Fibroblast of skin of abdomen (primary cell): ENCODE measurements at regions not wholly inside any gene's neighbourhood (a gene's known extent, or its start where the extent isn't known, plus 50 kb on each side); places are given as distances from the start of the nearest gene placed in this dataset.

Experiments used
- DNase-seq: peaks from one replicate; pipeline ENCODE4 v3.0.0-alpha.2; 2013

DNA sequence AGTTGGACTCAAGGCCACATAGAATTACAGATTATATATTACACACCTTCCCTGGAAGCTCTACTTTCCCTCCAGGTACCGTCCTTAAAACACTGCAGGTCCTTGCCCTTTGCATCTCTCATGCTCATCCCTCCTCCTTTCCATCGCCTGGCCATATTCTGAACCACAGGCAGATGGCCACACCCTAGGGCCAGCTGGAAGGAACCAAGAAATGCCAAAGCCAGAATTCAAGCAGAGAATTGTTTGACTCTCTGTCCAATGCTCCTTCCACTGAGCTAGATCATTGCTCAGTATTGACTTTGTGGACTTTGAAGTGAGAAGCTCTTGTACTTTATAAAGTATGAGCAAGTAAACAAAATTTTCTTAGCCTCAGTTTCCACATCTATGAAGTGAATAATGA is 170.3 kb upstream of the SLC24A5 start:
- DNase-seq, result no peak

DNA sequence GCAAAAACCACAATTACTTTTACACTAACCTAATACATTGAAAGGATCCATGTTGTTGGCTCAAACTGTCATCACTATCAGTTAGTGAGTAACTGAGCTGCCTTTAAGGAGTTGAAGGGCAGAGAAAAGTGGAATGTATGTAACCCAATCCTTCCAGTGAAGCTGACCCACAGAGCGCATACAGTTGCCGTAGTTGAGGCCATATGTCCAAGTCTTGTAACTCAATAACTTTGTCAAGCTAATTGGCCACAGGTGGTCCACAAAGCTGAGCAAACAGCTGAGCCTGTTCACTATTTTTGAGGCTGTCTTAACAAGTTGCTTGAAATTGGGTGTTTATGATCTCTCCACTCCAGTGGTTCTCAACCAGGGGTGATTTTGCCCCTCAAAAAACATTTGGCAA is 169.0 kb upstream of the SLC24A5 start:
- DNase-seq, result no peak

DNA sequence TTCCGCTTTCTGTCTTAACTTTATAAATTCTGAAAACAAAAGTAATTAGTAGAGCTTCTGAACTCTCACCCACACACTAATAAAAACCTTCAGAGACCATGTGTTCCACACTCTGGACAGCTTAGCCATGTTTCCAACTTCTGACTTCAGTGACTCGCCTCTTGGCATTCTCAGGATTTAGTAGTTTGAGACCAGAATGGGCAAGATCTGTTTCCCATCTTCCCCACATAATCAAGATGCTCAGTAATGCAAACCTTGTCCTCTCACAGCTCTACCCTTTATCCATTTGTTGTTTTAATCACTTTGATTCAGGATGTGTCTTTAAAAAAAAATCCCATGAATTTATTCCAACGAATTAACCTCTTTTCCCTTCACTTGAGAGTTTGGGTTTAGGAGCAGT is 166.6 kb upstream of the SLC24A5 start:
- no peak for DNase-seq

DNA sequence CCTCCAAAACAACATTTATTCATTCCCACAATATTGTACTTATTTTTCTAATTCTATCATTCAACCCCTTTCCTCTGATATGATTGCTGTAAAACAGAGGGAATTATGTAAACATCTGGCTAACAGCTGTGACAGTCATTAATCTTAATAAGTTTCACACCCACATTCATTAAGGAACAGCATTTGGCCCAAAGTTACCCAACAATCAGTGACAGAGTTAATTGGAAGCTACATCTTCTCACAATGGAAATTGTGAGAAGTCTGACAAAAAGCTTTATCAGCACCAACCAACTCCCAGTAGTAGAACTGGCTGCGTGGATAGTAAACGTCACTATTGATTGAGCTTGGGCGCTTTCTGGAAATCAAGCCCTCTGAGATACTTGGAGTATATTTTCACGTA is 165.8 kb upstream of the SLC24A5 start:
- DNase-seq, result no peak

GRCh38 chr15:47959617-47960413 is 161.0 kb upstream of the SLC24A5 start:
- no peak for DNase-seq

- DNase-seq, result no peak
Measured at GRCh38 chr15:47961401-47962090, 159.2 kb upstream of the SLC24A5 start.

- no peak for DNase-seq
Measured at GRCh38 chr15:47963265-47963664, 157.5 kb upstream of the SLC24A5 start.

GRCh38 chr15:47964229-47964628 is 156.6 kb upstream of the SLC24A5 start:
- DNase-seq, result no peak

GRCh38 chr15:47965297-47965696 is 155.5 kb upstream of the SLC24A5 start:
- no peak for DNase-seq

DNA sequence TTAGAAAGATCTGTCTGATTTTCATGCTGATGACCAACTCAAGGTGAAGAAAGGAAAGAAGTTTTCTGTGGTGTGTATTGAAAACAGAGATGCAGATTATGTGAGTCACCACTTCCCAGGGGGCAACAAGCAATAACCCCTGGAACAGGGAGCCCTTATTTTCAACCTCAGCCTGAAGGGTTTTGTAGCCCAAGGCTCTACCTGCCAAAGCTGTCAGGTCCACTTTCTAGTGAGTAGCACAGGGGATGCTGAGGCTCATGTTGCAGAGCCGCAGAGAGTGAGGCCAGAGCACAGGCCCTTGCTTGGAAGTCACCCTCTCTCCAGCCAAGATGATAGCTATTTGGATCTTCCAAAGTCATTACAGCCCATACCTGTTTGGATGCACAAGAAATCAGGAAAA is 152.2 kb upstream of the SLC24A5 start:
- no peak for DNase-seq

- DNase-seq, result no peak
Measured at GRCh38 chr15:47971637-47972036, 149.2 kb upstream of the SLC24A5 start.

- DNase-seq, result peak; percentile 22
Measured at GRCh38 chr15:47972738-47973137, 148.1 kb upstream of the SLC24A5 start.

GRCh38 chr15:47974724-47975123 is 146.1 kb upstream of the SLC24A5 start:
- no peak for DNase-seq

DNA sequence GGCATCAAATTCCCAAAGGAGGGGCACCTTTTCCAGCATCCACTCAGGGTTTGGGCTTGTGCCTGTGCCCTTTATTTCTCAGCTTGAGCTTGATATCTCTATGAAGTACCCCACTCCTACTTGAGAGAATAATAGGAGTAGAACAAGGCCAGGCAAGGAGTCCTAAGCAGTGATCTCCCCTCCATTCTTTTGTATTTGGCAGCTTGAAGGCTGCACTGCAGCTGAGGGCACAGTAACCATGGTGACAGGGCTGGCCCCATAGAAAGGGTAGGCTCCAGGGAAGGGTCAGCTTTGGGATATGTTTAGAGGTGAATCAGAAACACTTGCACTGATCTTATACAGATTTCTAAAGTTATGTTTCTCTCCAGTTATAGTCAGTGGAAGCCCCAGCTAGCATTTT is 145.4 kb upstream of the SLC24A5 start:
- DNase-seq, result no peak

DNA sequence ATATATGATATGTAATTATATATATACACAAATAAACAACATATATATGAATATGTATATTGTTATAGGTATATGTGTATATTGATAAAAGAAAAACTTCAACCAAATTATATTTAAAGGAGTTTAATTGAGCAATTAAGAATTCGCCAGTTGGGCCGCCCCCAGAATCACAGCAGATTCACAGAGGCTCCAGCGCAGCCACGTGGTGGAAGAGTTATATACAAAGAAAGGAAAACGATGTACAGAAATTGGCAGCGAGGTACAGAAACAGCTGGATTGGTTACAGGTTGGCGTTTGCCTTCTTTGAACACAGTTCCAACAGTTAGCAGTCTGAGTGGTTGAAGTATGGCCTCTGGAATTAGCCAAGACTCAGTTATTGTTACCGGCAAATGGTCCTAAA is 137.3 kb upstream of the SLC24A5 start:
- no peak for DNase-seq

- DNase-seq, result no peak
Measured at GRCh38 chr15:47985568-47985967, 135.2 kb upstream of the SLC24A5 start.

GRCh38 chr15:47987461-47987860 is 133.3 kb upstream of the SLC24A5 start:
- no peak for DNase-seq

GRCh38 chr15:47987908-47988532 is 132.8 kb upstream of the SLC24A5 start:
- peak; percentile 66 for DNase-seq

GRCh38 chr15:47988564-47988963 is 132.2 kb upstream of the SLC24A5 start:
- no peak for DNase-seq

DNA sequence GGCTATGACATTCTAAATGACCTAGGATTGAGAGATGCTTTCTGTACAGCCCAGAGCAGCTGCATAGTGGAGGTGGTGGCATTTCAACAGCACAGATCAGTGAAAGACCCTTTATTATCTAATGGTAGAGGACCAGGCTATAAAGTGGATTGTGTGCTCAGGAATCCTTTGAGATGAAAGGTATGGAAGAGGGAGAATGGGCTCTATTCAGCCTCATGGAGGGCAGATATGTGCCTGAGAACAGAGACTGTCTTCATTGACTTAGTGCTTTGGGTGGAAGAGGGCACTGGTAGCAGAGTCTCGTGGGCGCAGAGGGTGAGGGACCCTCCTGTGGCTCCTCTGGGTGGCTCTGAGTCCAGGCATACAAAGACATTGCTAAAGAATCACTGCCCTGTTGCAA is 130.0 kb upstream of the SLC24A5 start:
- DNase-seq, result no peak

DNA sequence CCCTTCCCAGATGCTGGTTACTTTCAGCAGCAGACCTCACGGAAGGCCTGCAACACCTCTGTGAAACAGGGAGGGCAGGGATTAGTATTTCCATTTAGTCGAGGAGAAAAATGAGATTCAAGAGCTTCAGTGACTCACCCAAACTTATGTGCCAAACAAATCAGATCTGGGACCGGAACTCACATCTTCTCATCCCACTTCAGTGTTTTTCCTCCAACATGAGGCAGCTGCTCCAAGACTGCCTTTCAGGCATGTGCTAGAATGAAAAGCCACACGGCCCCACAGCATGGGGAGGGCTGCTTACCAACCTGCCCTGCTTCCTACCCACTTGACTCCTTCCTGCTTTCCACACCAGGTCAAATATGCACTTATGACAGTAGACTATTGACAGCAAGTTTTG is 129.4 kb upstream of the SLC24A5 start:
- peak; percentile 14 for DNase-seq

DNA sequence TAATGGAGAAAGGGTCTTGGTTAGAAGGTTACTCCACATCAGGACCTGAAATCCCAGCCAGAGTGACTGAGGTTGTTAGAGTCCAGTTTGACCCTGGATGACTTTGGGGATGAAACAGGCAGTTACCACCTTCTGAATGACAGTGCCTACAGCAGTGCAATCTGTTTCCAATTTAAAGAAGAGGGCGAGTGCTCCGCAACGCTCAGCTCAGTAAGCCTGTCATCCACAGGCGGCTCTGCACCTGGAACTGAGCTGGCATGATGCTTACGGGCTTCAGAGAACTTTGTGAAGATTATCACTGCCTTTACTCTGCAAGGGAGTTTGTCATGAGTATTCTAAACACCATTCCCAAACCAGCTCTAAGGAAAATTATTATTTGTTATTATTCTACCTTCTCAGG is 127.7 kb upstream of the SLC24A5 start:
- DNase-seq, result no peak

DNA sequence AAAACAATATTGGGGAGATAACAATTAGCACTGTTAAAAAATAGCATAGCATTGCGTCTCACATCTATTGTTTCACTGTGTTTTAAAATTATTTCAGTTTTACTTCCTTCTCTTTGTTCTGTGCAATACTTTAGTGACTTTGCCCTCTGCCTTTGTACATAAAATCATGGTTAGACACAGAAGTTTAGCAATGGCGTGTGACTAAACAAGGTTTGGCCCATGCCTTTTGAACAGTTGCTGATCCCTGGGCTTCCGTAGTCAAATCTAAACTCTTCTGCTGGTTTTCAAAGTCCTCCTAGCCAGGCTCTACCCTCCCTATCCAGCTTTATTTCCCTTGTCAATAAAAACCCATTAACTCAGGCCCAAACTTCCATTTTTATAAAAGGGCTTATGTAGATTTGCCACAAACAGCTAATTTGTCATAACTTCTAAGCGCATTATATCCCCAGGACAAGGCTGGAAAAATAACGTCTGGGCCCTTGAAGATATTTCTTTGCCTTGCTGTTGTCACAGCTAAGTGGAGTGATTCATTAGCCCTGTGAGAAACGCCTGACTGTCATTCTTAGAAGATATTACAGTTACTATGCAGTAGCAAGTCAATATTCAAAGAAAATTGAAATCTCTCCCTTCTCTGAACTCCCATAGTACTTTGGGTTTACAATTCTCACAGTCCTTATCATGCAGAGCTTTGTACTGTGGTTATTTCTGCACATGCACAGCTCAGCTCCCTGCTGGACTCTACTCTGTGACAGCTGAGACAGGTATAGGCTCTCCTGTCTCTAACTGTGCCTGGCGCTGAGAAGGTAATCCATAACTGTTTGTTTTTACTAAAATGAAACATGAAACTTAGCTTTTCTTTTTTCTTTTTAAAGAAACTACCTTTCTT is 123.4 kb upstream of the SLC24A5 start:
- no peak for DNase-seq
